GM12873 (cell line): ENCODE measurements at regions not wholly inside any gene's neighbourhood (a gene's known extent, or its start where the extent isn't known, plus 50 kb on each side); places are given as distances from the start of the nearest gene placed in this dataset.

Experiments used
- CTCF ChIP-seq: IDR thresholded peaks from 2 replicates; pipeline ENCODE4 v1.5.1; 2012; ENCODE audit warnings: low read depth, mild to moderate bottlenecking, moderate library complexity, low read length, control low read depth; ENCODE audit not compliant: insufficient read depth; ENCODE audit errors: missing control alignments

- TF ChIP-seq CTCF: no peak
Measured at GRCh38 chr7:68288144-68288593, 1291.5 kb downstream of the TYW1 start.

- no peak for TF ChIP-seq CTCF
Measured at GRCh38 chr7:68291710-68292109, 1295.1 kb downstream of the TYW1 start.

- no peak for TF ChIP-seq CTCF
Measured at GRCh38 chr7:68295386-68295785, 1298.8 kb downstream of the TYW1 start.

- no peak for TF ChIP-seq CTCF
Measured at GRCh38 chr7:68304536-68304935, 1293.7 kb upstream of the AUTS2 start.

GRCh38 chr7:68306692-68307107 is 1291.6 kb upstream of the AUTS2 start:
- no peak for TF ChIP-seq CTCF

GRCh38 chr7:68309271-68309670 is 1289.0 kb upstream of the AUTS2 start:
- TF ChIP-seq CTCF: no peak

- no peak for TF ChIP-seq CTCF
Measured at GRCh38 chr7:68309806-68310205, 1288.5 kb upstream of the AUTS2 start.
